A549 (cell line): ENCODE measurements at regions not wholly inside any gene's neighbourhood (a gene's known extent, or its start where the extent isn't known, plus 50 kb on each side); places are given as distances from the start of the nearest gene placed in this dataset.
A peak's percentile ranks its signal among the peaks of the same experiment; 100 is the strongest.
"Not testable (repeated sequence)": the region's sequence is repeated elsewhere in the genome, so short reads cannot be mapped to it uniquely, and the experiment has no call there.

Source experiments
- ATAC-seq, 2 experiments: fragments of 200-7000 bp in 1 of 2; fragments of >200 bp in 1 of 2; cut with Nextera tagmentation in 1 of 2; cut with Tn5 transposase in 1 of 2; 3 replicates each; pipeline versions ENCODE4 v1.8.0 to v1.9.1; 2018 to 2020; ENCODE audit warnings: mild to moderate bottlenecking in 1 of 2, moderate library complexity in 1 of 2
- CTCF ChIA-PET: fragments of 300-600 bp; sonication (Branson Sonifier 250); formaldehyde crosslinking; extraction: SDS; loops from one replicate; lab custom pipeline; 2021; ENCODE audit warnings: antibody characterized with exemption, inconsistent platforms; lab: Yijun Ruan, JAX
- POLR2A ChIA-PET: fragments of 350-600 bp; formaldehyde crosslinking; extraction: SDS; loops from one replicate; lab custom pipeline; 2021; ENCODE audit warnings: antibody characterized with exemption, inconsistent platforms; lab: Yijun Ruan, JAX
- DNase-seq, 2 experiments: peaks; one replicate each; pipeline versions ENCODE4 v3.0.0 to v3.0.0-alpha.2; 2011 to 2016; ENCODE audit warnings: low read depth in 1 of 2, low spot score in 1 of 2
- FAIRE-seq: peaks from 2 replicates; lab custom pipeline; 2011; peaks lifted over from hg19 to GRCh38; lab: Jason Lieb, UNC
- H3K27ac ChIP-seq, 2 experiments: fragments of >200 bp; sonication (Bioruptor Twin); formaldehyde crosslinking; 3 replicates each; pipeline ENCODE4 v1.5.1; 2016 to 2017
- H3K4me1 ChIP-seq: fragments of >200 bp; sonication (Bioruptor Twin); formaldehyde crosslinking; 3 replicates; pipeline ENCODE4 v1.6.1; 2016
- H3K4me2 ChIP-seq: fragments of >200 bp; sonication (Bioruptor Twin); formaldehyde crosslinking; 3 replicates; pipeline ENCODE4 v1.6.1; 2016
- H3K4me3 ChIP-seq: fragments of >200 bp; sonication (Bioruptor Twin); formaldehyde crosslinking; 3 replicates; pipeline ENCODE4 v1.5.1; 2016
- H3K9me3 ChIP-seq: fragments of >200 bp; sonication (Bioruptor Twin); formaldehyde crosslinking; 3 replicates; pipeline ENCODE4 v1.6.1; 2016
- ATOH8 ChIP-seq: fragments of 250-450 bp; sonication (Bioruptor Pico); IDR thresholded peaks from 2 replicates; pipeline ENCODE4 v1.5.0; 2020; ENCODE audit warnings: low read depth, mild to moderate bottlenecking, moderate library complexity
- CBX8 ChIP-seq: fragments of 200-600 bp; sonication (generic); IDR thresholded peaks from 2 replicates; pipeline ENCODE4 v1.6.1; 2016
- CEBPB ChIP-seq, 2 experiments: fragments of >200 bp in 1 of 2; sonication (Bioruptor Twin) in 1 of 2; formaldehyde crosslinking in 1 of 2; IDR thresholded peaks; 2 replicates each; pipeline ENCODE4 v1.6.1; 2012 to 2016
- ELK1 ChIP-seq: fragments of 150-350 bp; IDR thresholded peaks from 2 replicates; pipeline ENCODE4 v1.6.1; 2014; ENCODE audit warnings: low read depth, mild to moderate bottlenecking, low read length
- ESRRA ChIP-seq: fragments of 150-350 bp; IDR thresholded peaks from 2 replicates; pipeline ENCODE4 v1.6.1; 2014; ENCODE audit warnings: mild to moderate bottlenecking, low read length, borderline replicate concordance
- FOXS1 ChIP-seq: fragments of 250-450 bp; sonication (Bioruptor Pico); IDR thresholded peaks from 2 replicates; pipeline ENCODE4 v1.5.0; 2020; ENCODE audit warnings: mild to moderate bottlenecking, moderate library complexity
- GATA3 ChIP-seq: IDR thresholded peaks from 2 replicates; pipeline ENCODE4 v1.6.1; 2012; ENCODE audit warnings: borderline replicate concordance
- JUN ChIP-seq, 2 experiments: fragments of >200 bp; sonication (Bioruptor Twin); formaldehyde crosslinking; IDR thresholded peaks; 2 replicates in 1 of 2; 3 replicates in 1 of 2; pipeline ENCODE4 v1.6.1; 2016 to 2017
- JUNB ChIP-seq: fragments of >200 bp; sonication (Bioruptor Twin); formaldehyde crosslinking; IDR thresholded peaks from 2 replicates; pipeline ENCODE4 v1.6.1; 2016
- MAFK ChIP-seq: fragments of 450-650 bp; IDR thresholded peaks from 2 replicates; pipeline ENCODE4 v1.6.1; 2014; ENCODE audit not compliant: partially characterized antibody
- NFE2L2 ChIP-seq: fragments of 150-350 bp; conservative IDR thresholded peaks from 2 replicates; pipeline ENCODE4 v1.6.1; 2014; ENCODE audit warnings: low read length
- PHF8 ChIP-seq: fragments of 200-600 bp; sonication (generic); IDR thresholded peaks from 2 replicates; pipeline ENCODE4 v1.6.1; 2016; ENCODE audit warnings: low read depth, mild to moderate bottlenecking, antibody characterized with exemption, moderate library complexity, borderline replicate concordance
- POLR2AphosphoS2 ChIP-seq: conservative IDR thresholded peaks from 2 replicates; pipeline ENCODE4 v1.6.1; 2012; ENCODE audit warnings: low read length, improper control_type of control experiment, inconsistent platforms
- SREBF2 ChIP-seq: fragments of 450-650 bp; IDR thresholded peaks from 2 replicates; pipeline ENCODE4 v1.6.1; 2014; ENCODE audit warnings: mild to moderate bottlenecking, moderate library complexity
- ZFP36 ChIP-seq: fragments of 450-650 bp; IDR thresholded peaks from 2 replicates; pipeline ENCODE4 v1.6.1; 2014; ENCODE audit warnings: borderline replicate concordance; ENCODE audit not compliant: partially characterized antibody
- WGBS: methylation state at CpG from one replicate; pipeline ENCODE4 v1.1.6; 2017; ENCODE audit errors: missing lambda C conversion rate; 5-methylcytosine and 5-hydroxymethylcytosine counted together

- WGBS = 26% methylated on average over 3 of the region's 3 CpGs
- POLR2A ChIA-PET = no interaction called here
- CTCF ChIA-PET = interaction anchor here (1.6 kb wide), 1 partner anchor 19 kb away, joined by 3 read pairs; no protein-coding TSS in a partner anchor
- peaks cover 34% of the 10 kb centered on the region for H3K9me3 ChIP-seq
- H3K4me3 ChIP-seq = no peak overlapping the region
- TF ChIP-seq CBX8 = no peak
- no peak for TF ChIP-seq FOXS1 (CRISPR knock-in tag)
- no peak for TF ChIP-seq PHF8
- TF ChIP-seq NFE2L2 = no peak
- no peak for TF ChIP-seq ELK1
- no peaks in the 10 kb centered on the region for H3K4me1 ChIP-seq
- DNase-seq (peak in 1 of 2 experiments; percentile 32), FAIRE-seq (no peak), ATAC-seq (no peak)
- H3K27ac ChIP-seq = no peak overlapping the region
- H3K4me2 ChIP-seq = no peak overlapping the region
These were observed 81.0 kb downstream of the MRPL36 start for GRCh38 chr5:1718669-1719068.

- H3K4me2 ChIP-seq, ATAC-seq, DNase-seq, POLR2A ChIA-PET, H3K4me3 ChIP-seq, H3K4me1 ChIP-seq, H3K27ac ChIP-seq, H3K9me3 ChIP-seq, FAIRE-seq, CTCF ChIA-PET: not testable (repeated sequence)
- 26% methylated on average over 5 of the region's 21 CpGs for WGBS
These were observed 89.5 kb downstream of the MRPL36 start for GRCh38 chr5:1710091-1710490.

DNA sequence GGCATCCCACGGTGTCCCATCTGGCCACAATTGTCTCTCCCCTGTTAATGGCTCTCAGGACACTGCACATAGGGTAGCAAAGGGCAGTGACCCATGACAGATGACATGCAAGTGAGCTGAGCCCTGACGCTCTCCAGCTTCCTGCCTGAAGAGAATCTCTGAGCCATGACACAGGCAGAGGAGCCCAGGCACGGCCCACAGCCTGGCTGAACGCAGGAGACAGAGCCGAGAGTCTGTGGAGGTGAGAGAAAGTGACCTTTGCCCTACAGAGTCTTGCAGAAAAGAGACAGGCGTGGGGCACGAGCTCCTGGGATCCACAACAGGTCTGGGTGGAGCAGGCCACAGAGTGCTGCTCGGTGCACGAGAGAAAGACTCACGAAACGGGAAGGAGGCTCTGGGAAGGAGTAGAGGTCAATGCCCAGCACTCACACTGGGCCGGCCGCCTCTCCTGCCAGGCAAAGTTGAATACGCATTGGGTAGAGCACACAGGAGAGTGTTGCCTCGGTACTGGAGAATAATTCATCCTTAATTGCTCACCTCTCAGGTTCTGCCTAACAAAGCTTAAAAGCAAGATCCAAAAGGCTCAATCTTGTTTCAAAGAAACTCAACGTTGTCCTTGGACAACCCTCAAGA, 90.3 kb downstream of the MRPL36 start:
- Histone ChIP-seq H3K4me2 (no peak overlapping the region), H3K4me3 (no peak overlapping the region), H3K4me1 (no peaks in the 10 kb centered on the region), H3K27ac (no peak overlapping the region), H3K9me3 (no peaks in the 10 kb centered on the region)
- ATAC-seq = 0 out of 6 replicates have a peak, but pooled peaks of 1 of the 2 experiments have one; percentile 19
- 29% methylated on average over 16 of the region's 16 CpGs for WGBS
- ChIA-PET POLR2A (no interaction called here), CTCF (interaction anchor here (0.5 to 0.7 kb wide), 2 partner anchors 12 to 21 kb away, joined by 3 read pairs; no protein-coding TSS in a partner anchor)
- no peak for DNase-seq
- TF ChIP-seq ZFP36 = no peak
- no peak for TF ChIP-seq GATA3
- TF ChIP-seq JUN (IDR thresholded peaks at IDR 0.05) = no peak
- TF ChIP-seq SREBF2 = no peak
- FAIRE-seq = no peak

- ATAC-seq = no peak
- Histone ChIP-seq H3K27ac (no peak overlapping the region), H3K4me1 (no peaks in the 10 kb centered on the region), H3K4me3 (no peak overlapping the region)
- DNase-seq = no peak
- FAIRE-seq = no peak
- WGBS = 36% methylated on average over 5 of the region's 7 CpGs
- no peak for TF ChIP-seq GATA3
- no peak for TF ChIP-seq MAFK
- no peak for TF ChIP-seq PHF8
- TF ChIP-seq JUNB = no peak
- no peak for TF ChIP-seq ESRRA
- no peak for TF ChIP-seq SREBF2
- no peak for TF ChIP-seq CBX8
- TF ChIP-seq ATOH8 (CRISPR knock-in tag) = no peak
- no peak for TF ChIP-seq CEBPB (IDR thresholded peaks at IDR 0.05)
- no peak for TF ChIP-seq POLR2AphosphoS2
- TF ChIP-seq, all 56 proteins: peak for 0
- Histone ChIP-seq H3K9me3 (no peaks in the 10 kb centered on the region), H3K4me2 (no peak overlapping the region)
- POLR2A ChIA-PET = no interaction called here
- CTCF ChIA-PET = interaction anchor here (0.5 to 0.7 kb wide), 2 partner anchors 12 to 20 kb away, joined by 3 read pairs; no protein-coding TSS in a partner anchor
These were observed 91.0 kb downstream of the MRPL36 start for GRCh38 chr5:1708592-1709141.
